ENCODE measurements at regions not wholly inside any gene's neighbourhood (a gene's known extent, or its start where the extent isn't known, plus 50 kb on each side); places are given as distances from the start of the nearest gene placed in this dataset.

- no peak for TF ChIP-seq CTCF (conservative IDR thresholded peaks at IDR 0.05 in 1 of 2, IDR thresholded peaks at IDR 0.05 in 1 of 2; ENCODE audit: low read depth in 1 of 2, low read length in 2 of 2)
- no peak for TF ChIP-seq EZH2 (IDR thresholded peaks at IDR 0.05; ENCODE audit: low read length, missing control alignments)
Measured at GRCh38 chr14:51504669-51505068, 147.0 kb upstream of the FRMD6 start.

Data from fibroblast of lung (primary cell).